HCT116 (cell line): ENCODE measurements at regions not wholly inside any gene's neighbourhood (a gene's known extent, or its start where the extent isn't known, plus 50 kb on each side); places are given as distances from the start of the nearest gene placed in this dataset.

Experiments used
- ATAC-seq: fragments of 200-7000 bp; cut with Tn5 transposase; 2 replicates; pipeline ENCODE4 v1.9.1; 2020; ENCODE audit warnings: mild to moderate bottlenecking, moderate library complexity
- BruUV-seq: library from RNA; stranded (reverse); fragments of 400-500 nt; replicated peaks from 2 replicates; lab custom pipeline; 2021; lab: Mats Ljungman, UMichigan
- CTCF ChIA-PET: fragments of 300-600 bp; sonication (Branson Sonifier 250); formaldehyde crosslinking; loops from one replicate; lab custom pipeline; 2021; ENCODE audit warnings: antibody characterized with exemption; lab: Charles Lee
- POLR2A ChIA-PET: fragments of 300-600, 350-600 bp; sonication (Branson Sonifier 250); formaldehyde crosslinking; loops from one replicate; lab custom pipeline; 2021; ENCODE audit warnings: antibody characterized with exemption; lab: Charles Lee
- RAD21 ChIA-PET, 2 experiments: fragments of 300-600 bp; sonication (Branson Sonifier 250); formaldehyde crosslinking; loops; one replicate each; lab custom pipeline; 2023; ENCODE audit warnings: low total read pairs in 2 of 2; ENCODE audit not compliant: uncharacterized antibody in 2 of 2, unreplicated experiment in 2 of 2, low non-redundant PET in 1 of 2; lab: Charles Lee
- DNase-seq: peaks from one replicate; pipeline ENCODE4 v3.0.0-alpha.2; 2010; ENCODE audit warnings: low read depth, low spot score
- H2AFZ ChIP-seq: fragments of 200-600 bp; shearing (Covaris generic), sonication (generic); 2 replicates; pipeline ENCODE4 v1.6.1; 2017; ENCODE audit warnings: low read depth, mixed run types, mixed read lengths, antibody characterized with exemption, low read length; ENCODE audit not compliant: poor library complexity, severe bottlenecking
- H3K27ac ChIP-seq: 2 replicates; pipeline ENCODE4 v1.5.1; 2012; ENCODE audit warnings: low read depth, low read length
- H3K27me3 ChIP-seq: fragments of 200-600 bp; sonication (generic); 2 replicates; pipeline ENCODE4 v1.6.1; 2016; ENCODE audit warnings: mixed run types, low read length, mixed read lengths; ENCODE audit not compliant: insufficient read depth
- H3K36me3 ChIP-seq, 2 experiments: fragments of 200-500 bp in 1 of 2; fragments of 200-600 bp in 1 of 2; sonication (Bioruptor generic) in 1 of 2; sonication (generic) in 1 of 2; 2 replicates each; pipeline versions ENCODE4 v1.5.1 to v1.6.1; 2014 to 2016; ENCODE audit warnings: low read length in 2 of 2, inconsistent platforms in 1 of 2, mixed read lengths in 1 of 2, mixed run types in 1 of 2; ENCODE audit not compliant: insufficient read depth in 2 of 2, control insufficient read depth in 1 of 2
- H3K4me1 ChIP-seq, 2 experiments: fragments of 200-600 bp in 1 of 2; sonication (generic) in 1 of 2; 2 replicates each; pipeline versions ENCODE4 v1.5.1 to v1.6.1; 2012 to 2017; ENCODE audit warnings: low read length in 2 of 2, inconsistent platforms in 1 of 2, mild to moderate bottlenecking in 1 of 2, mixed read lengths in 1 of 2, mixed run types in 1 of 2, moderate library complexity in 1 of 2; ENCODE audit not compliant: insufficient read depth in 2 of 2, control insufficient read depth in 1 of 2
- H3K4me2 ChIP-seq: fragments of 200-600 bp; sonication (generic); 2 replicates; pipeline ENCODE4 v1.6.1; 2017; ENCODE audit warnings: mixed run types, low read length, mixed read lengths
- H3K4me3 ChIP-seq, 2 experiments: fragments of 200-600 bp in 1 of 2; sonication (generic) in 1 of 2; replicated peaks in 1 of 2; 2 replicates each; pipeline ENCODE4 v1.5.1; 2011 to 2016; ENCODE audit warnings: low read length in 2 of 2, control low read depth in 1 of 2, low read depth in 1 of 2, mild to moderate bottlenecking in 1 of 2, mixed read lengths in 1 of 2, mixed run types in 1 of 2
- H3K79me2 ChIP-seq: fragments of 200-600 bp; sonication (generic); 2 replicates; pipeline ENCODE4 v1.6.1; 2017; ENCODE audit warnings: mild to moderate bottlenecking, mixed run types, low read length, moderate library complexity, mixed read lengths; ENCODE audit not compliant: insufficient read depth
- H3K9ac ChIP-seq: fragments of 200-600 bp; sonication (generic); 2 replicates; pipeline ENCODE4 v1.6.1; 2016; ENCODE audit warnings: low read length, mixed read lengths
- H3K9me2 ChIP-seq: fragments of 200-600 bp; sonication (generic), shearing (Covaris generic); 2 replicates; pipeline ENCODE4 v1.6.1; 2017; ENCODE audit warnings: mixed run types, mild to moderate bottlenecking, moderate library complexity; ENCODE audit not compliant: insufficient read depth
- H3K9me3 ChIP-seq, 2 experiments: fragments of 200-500 bp in 1 of 2; fragments of 200-600 bp in 1 of 2; sonication (Bioruptor generic) in 1 of 2; sonication (generic) in 1 of 2; 2 replicates each; pipeline ENCODE4 v1.6.1; 2014 to 2017; ENCODE audit warnings: low read length in 2 of 2, mixed read lengths in 2 of 2, inconsistent platforms in 1 of 2, low read depth in 1 of 2, mild to moderate bottlenecking in 1 of 2, mixed run types in 1 of 2, moderate library complexity in 1 of 2; ENCODE audit not compliant: control insufficient read depth in 1 of 2, insufficient read depth in 1 of 2
- H4K20me1 ChIP-seq: fragments of 200-600 bp; sonication (generic), shearing (Covaris generic); 2 replicates; pipeline ENCODE4 v1.6.1; 2017; ENCODE audit warnings: mixed run types, mild to moderate bottlenecking, moderate library complexity; ENCODE audit not compliant: insufficient read depth
- CEBPB ChIP-seq: IDR thresholded peaks from 2 replicates; pipeline ENCODE4 v1.6.1; 2012; ENCODE audit warnings: low read depth
- EGR1 ChIP-seq: IDR thresholded peaks from 2 replicates; pipeline ENCODE4 v1.6.1; 2012; ENCODE audit warnings: low read depth
- EZH2 ChIP-seq: fragments of 200-600 bp; sonication (generic); IDR thresholded peaks from 2 replicates; pipeline ENCODE4 v1.6.1; 2017; ENCODE audit warnings: antibody characterized with exemption, mixed run types
- FOSL1 ChIP-seq: IDR thresholded peaks from 2 replicates; pipeline ENCODE4 v1.6.1; 2012; ENCODE audit warnings: low read depth
- REST ChIP-seq: IDR thresholded peaks from 2 replicates; pipeline ENCODE4 v1.6.1; 2012; ENCODE audit warnings: low read depth
- SP1 ChIP-seq: IDR thresholded peaks from 2 replicates; pipeline ENCODE4 v1.6.1; 2012; ENCODE audit warnings: low read depth
- SRF ChIP-seq: IDR thresholded peaks from 2 replicates; pipeline ENCODE4 v1.6.1; 2012; ENCODE audit warnings: low read depth
- ZFX ChIP-seq: fragments of 450-650 bp; IDR thresholded peaks from 2 replicates; pipeline ENCODE4 v1.6.1; 2017
- ZNF274 ChIP-seq: fragments of 200-500 bp; sonication (Bioruptor generic); IDR thresholded peaks from 2 replicates; pipeline ENCODE4 v1.6.1; 2014; ENCODE audit warnings: mild to moderate bottlenecking, low read depth, low read length, inconsistent platforms
- intact Hi-C: fragments of 100-400 bp; cut with micrococcal nuclease; formaldehyde crosslinking; loops from 2 replicates; pipeline ENCODE4 v1.10.0; 2022
- TF ChIP-seq, protein P1 (sequence below): IDR thresholded peaks from 2 replicates; pipeline ENCODE4 v1.6.1; 2011; ENCODE audit warnings: mild to moderate bottlenecking, low read length, moderate library complexity; ENCODE audit not compliant: insufficient replicate concordance; ENCODE audit errors: extremely low read depth
- TF ChIP-seq, protein P2 (sequence below), 3 experiments: fragments of 200-600 bp in 1 of 3; sonication (generic) in 1 of 3; IDR thresholded peaks in 2 of 3; conservative IDR thresholded peaks in 1 of 3; 2 replicates each; pipeline ENCODE4 v1.5.1; 2012 to 2017; ENCODE audit warnings: low read depth in 2 of 3, low read length in 2 of 3, antibody characterized with exemption in 1 of 3, borderline replicate concordance in 1 of 3, control low read depth in 1 of 3, mild to moderate bottlenecking in 1 of 3, mixed read lengths in 1 of 3, mixed run types in 1 of 3, moderate library complexity in 1 of 3; ENCODE audit not compliant: insufficient read depth in 1 of 3

GRCh38 chr5:56587381-56588130 is 227.8 kb upstream of the MAP3K1 start:
- no peak overlapping the region for H3K9ac ChIP-seq
- no peaks in the 10 kb centered on the region for H3K36me3 ChIP-seq
- BruUV-seq = no TSS peak
- no peaks in the 10 kb centered on the region for H3K79me2 ChIP-seq
- RAD21 ChIA-PET = no interaction called here
- no peaks in the 10 kb centered on the region for H3K9me3 ChIP-seq
- no peak overlapping the region for H2AFZ ChIP-seq
- H3K4me2 ChIP-seq = no peak overlapping the region
- H3K4me3 ChIP-seq = no peak overlapping the region
- intact Hi-C loops = no loop called here
- H4K20me1 ChIP-seq = no peaks in the 10 kb centered on the region
- H3K27ac ChIP-seq = no peak overlapping the region
- H3K27me3 ChIP-seq = no peaks in the 10 kb centered on the region
- POLR2A ChIA-PET = no interaction called here
- no peaks in the 10 kb centered on the region for H3K4me1 ChIP-seq
- no peak for TF ChIP-seq FOSL1
- TF ChIP-seq ZFX = no peak
- no peaks in the 10 kb centered on the region for H3K9me2 ChIP-seq
- ATAC-seq = no peak
- no peak for DNase-seq
- CTCF ChIA-PET = no interaction called here

GRCh38 chr5:56585999-56586691 is 229.2 kb upstream of the MAP3K1 start:
- no peak overlapping the region for H3K9ac ChIP-seq
- H3K79me2 ChIP-seq = no peaks in the 10 kb centered on the region
- DNase-seq (no peak), ATAC-seq (no peak)
- CTCF ChIA-PET = no interaction called here
- H2AFZ ChIP-seq = no peak overlapping the region
- no peak overlapping the region for H3K4me2 ChIP-seq
- RAD21 ChIA-PET = no interaction called here
- H3K27me3 ChIP-seq = no peaks in the 10 kb centered on the region
- H4K20me1 ChIP-seq = no peaks in the 10 kb centered on the region
- H3K4me3 ChIP-seq = no peak overlapping the region
- intact Hi-C loops = no loop called here
- H3K4me1 ChIP-seq = no peaks in the 10 kb centered on the region
- no peaks in the 10 kb centered on the region for H3K36me3 ChIP-seq
- POLR2A ChIA-PET = no interaction called here
- H3K27ac ChIP-seq = no peak overlapping the region
- no TSS peak for BruUV-seq
- no peaks in the 10 kb centered on the region for H3K9me2 ChIP-seq
- H3K9me3 ChIP-seq = no peaks in the 10 kb centered on the region
- TF ChIP-seq EZH2 (no peak), EGR1 (no peak), SP1 (no peak), REST (no peak), CEBPB (no peak), SRF (no peak), ZNF274 (no peak), ZFX (no peak)
- TF ChIP-seq, protein P1, sequence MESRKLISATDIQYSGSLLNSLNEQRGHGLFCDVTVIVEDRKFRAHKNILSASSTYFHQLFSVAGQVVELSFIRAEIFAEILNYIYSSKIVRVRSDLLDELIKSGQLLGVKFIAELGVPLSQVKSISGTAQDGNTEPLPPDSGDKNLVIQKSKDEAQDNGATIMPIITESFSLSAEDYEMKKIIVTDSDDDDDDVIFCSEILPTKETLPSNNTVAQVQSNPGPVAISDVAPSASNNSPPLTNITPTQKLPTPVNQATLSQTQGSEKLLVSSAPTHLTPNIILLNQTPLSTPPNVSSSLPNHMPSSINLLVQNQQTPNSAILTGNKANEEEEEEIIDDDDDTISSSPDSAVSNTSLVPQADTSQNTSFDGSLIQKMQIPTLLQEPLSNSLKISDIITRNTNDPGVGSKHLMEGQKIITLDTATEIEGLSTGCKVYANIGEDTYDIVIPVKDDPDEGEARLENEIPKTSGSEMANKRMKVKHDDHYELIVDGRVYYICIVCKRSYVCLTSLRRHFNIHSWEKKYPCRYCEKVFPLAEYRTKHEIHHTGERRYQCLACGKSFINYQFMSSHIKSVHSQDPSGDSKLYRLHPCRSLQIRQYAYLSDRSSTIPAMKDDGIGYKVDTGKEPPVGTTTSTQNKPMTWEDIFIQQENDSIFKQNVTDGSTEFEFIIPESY = no peak
- TF ChIP-seq, protein P2, sequence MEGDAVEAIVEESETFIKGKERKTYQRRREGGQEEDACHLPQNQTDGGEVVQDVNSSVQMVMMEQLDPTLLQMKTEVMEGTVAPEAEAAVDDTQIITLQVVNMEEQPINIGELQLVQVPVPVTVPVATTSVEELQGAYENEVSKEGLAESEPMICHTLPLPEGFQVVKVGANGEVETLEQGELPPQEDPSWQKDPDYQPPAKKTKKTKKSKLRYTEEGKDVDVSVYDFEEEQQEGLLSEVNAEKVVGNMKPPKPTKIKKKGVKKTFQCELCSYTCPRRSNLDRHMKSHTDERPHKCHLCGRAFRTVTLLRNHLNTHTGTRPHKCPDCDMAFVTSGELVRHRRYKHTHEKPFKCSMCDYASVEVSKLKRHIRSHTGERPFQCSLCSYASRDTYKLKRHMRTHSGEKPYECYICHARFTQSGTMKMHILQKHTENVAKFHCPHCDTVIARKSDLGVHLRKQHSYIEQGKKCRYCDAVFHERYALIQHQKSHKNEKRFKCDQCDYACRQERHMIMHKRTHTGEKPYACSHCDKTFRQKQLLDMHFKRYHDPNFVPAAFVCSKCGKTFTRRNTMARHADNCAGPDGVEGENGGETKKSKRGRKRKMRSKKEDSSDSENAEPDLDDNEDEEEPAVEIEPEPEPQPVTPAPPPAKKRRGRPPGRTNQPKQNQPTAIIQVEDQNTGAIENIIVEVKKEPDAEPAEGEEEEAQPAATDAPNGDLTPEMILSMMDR (IDR thresholded peaks at IDR 0.05 in 2 of 3, conservative IDR thresholded peaks at IDR 0.05 in 1 of 3; ENCODE audit: borderline replicate concordance in 1 of 3, insufficient read depth in 1 of 3, low read depth in 2 of 3, low read length in 2 of 3) = no peak
